ENCODE measurements at regions not wholly inside any gene's neighbourhood (a gene's known extent, or its start where the extent isn't known, plus 50 kb on each side); places are given as distances from the start of the nearest gene placed in this dataset.

DNA sequence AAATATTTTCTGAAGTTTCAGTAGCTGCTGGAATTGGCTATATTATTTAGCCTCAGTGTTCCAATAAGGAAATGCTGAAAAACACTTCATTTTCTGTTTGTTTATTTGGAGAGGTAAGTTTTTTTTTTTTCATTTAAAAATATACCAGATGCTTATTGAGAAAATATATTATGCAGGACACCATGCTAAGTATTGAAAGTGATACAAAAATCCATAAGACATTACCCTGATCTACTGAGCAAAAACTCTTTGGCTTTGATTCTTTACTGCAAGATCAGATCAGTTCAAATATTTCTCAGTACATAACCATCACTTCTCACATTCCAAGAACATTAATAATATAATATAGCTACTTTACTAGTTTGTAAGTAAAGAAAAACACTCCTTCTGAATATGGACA lies 123.4 kb upstream of the PACRGL start:
- no peak for TF ChIP-seq SUZ12 (IDR thresholded peaks at IDR 0.05; ENCODE audit: extremely low read depth, insufficient read depth, insufficient read length)
- no peak for TF ChIP-seq ZNF274 (IDR thresholded peaks at IDR 0.05; ENCODE audit: low read depth, low read length)
- TF ChIP-seq YY1 (IDR thresholded peaks at IDR 0.05; ENCODE audit: insufficient read depth, insufficient read length), result no peak
